ENCODE measurements at regions not wholly inside any gene's neighbourhood (a gene's known extent, or its start where the extent isn't known, plus 50 kb on each side); places are given as distances from the start of the nearest gene placed in this dataset.

DNA sequence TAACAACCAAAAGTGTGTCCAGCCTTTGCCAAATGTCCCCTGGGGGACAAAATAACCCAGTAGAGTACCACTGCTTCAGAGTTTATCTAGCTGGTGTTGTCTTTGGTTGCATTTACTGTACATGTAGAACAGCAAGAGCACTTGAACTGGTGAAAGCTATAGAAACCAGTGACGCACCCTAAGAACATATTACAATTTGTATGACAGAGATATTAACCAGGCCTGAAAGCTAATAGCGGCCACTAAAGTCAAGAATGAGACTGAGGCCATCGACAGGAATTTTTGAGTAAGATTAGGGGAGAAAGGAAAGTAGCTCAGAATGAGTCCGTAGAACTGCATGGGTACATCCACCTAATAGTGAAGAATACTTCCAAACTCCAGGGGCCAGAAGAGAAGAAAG is 236.2 kb downstream of the MTERF1 start:
- intact Hi-C loops (cut with DNase I) = no loop called here
- no peak for DNase-seq (ENCODE audit: low spot score)

DNA sequence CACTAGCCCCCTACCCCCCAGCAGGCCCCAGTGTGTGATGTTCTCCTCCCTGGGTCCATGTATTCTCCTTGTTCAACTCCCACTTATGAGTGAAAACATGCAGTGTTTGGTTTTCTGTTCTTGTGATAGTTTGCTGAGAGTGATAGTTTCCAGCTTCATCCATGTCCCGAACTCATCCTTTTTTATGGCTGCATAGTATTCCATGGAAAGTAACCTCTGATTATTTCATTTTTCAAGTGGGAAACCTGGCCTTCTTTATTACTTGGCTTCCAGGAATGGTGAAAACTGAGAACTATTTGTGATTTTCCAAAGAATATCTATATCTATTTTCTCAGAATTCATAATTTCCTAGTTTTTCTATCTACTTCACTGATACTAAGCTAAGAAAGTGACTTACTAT is 235.0 kb downstream of the MTERF1 start:
- intact Hi-C loops (cut with DNase I) = no loop called here
- DNase-seq (ENCODE audit: low spot score) = no peak

DNA sequence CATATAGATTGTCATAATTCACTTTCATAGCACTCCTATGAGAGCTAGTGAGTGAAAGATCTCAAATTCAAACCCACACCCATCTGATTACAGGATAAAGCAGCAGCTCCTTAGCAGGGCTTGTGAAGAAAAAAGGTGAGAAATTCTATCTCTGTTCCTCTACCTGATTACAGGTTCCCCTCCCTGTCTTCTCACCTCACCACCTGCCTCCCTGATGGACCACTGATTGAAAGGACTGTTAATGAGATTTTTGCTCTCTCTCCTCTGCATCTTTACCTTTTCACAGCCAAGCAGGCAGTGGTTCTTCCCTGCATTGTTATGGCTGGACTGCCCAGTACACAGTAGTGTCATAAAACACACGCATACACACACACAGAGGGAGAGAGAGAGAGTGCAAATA is 228.5 kb downstream of the MTERF1 start:
- intact Hi-C loops (cut with DNase I) = no loop called here
- DNase-seq (ENCODE audit: low spot score) = no peak

DNA sequence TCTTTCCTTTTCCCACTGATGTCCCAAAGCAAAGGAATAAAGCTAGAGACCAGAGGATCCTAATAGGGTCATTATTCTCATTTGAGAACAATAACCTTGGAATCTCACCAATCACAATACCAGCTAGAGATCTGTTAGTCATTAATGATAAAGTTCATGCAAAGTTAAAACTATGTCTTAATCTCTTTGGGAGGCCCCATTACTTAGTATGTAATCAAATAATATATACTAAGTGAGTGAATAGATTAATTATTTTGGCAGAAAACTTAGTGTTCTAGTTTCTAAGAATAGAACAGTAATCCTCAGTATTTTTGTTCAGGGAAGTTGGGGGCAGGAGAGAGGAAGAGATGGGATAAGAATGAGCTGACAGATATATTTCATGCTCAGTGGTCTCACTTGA is 227.2 kb downstream of the MTERF1 start:
- intact Hi-C loops (cut with DNase I) = no loop called here
- no peak for DNase-seq (ENCODE audit: low spot score)

DNA sequence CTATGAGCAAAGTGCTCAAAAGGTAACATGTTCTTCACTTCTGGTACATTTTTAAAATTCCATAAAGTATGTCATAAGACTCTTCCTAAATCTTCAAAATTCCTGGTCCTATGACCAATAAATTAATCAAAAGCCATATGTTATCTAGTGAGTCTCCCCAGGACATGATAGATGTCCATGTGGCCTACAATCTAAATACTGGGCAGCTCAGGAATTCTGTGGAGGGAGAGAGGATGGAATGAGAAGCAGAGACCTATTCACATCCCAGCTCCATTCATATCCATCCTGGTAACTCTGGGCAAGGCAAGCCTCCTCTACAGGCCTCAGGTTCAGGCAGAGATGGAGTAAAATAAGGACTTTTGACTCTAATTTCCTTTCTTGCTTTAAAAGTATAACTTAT is 224.8 kb downstream of the MTERF1 start:
- no peak for DNase-seq (ENCODE audit: low spot score)
- intact Hi-C loops (cut with DNase I) = no loop called here

DNA sequence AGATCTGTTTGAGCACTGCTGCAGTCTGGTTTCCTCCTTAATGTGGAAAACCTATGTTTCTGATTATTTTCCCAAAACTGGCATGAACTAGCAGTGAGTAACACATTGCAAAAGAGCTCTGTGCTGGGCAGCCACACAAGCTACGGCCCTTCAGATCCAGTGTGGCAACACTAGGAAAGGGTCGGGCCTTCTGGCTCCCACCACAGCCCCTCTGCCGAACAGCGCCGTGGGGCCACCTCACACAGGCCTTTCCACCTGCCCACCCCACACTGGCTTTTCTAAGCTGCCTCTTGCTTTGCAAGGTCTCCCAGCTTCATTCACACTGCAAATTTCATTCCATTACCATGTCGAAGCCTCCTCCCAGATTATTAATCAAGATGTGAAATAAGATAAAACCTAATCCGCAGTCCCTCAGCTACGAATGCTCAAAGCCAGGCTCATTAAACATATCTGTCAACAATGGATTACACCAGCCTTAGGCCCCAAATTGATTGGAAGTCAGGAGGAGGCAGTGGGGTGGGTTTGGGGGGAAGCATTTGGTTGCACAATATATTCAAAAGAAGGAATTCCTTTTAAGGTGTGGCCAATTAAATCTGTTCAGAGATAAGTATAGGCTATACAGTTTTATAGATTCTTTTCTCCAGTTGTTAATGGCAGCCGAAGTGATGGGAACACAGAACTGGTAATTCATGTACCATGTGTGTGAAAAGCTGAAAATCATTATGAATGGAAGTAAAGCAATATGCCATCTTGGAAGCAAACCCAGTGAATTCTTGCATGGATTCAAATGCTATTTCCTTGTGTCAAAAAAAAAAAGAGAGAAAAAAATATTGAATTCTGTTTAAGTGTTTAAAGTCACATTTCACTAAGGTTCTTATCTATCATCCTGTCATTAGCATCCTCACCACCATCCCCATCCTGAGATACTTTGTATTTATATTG is 223.7 kb downstream of the MTERF1 start:
- DNase-seq (ENCODE audit: low spot score) = peak; percentile 83
- intact Hi-C loops (cut with DNase I) = no loop called here

DNA sequence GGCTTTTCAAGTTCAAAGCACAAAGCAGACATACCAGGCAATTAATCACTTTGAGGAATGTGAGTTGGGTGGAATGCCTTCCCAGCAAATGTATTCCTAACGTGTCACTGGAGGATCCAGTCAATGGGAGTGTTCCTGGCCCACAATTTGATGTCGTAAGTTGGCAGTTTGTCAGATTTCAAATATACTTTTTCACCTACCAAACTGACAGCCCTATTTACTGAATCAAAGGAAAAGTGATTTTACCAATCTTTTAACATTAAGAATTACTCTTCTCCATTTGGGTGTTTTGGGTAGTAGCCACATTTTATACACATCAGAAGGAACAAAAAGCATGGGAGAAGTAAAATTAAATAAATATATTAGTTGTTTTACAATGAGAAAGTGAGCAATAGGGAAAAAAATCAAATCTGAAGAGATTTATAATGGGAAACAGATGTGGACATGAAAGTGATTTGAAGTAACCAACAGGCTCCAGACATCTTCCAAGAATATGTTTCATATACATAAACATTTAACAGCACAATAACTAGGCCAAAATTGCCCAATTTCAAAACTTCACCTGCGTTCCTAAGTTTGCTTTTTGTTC is 222.9 kb downstream of the MTERF1 start:
- DNase-seq (ENCODE audit: low spot score) = no peak
- intact Hi-C loops (cut with DNase I) = no loop called here

DNA sequence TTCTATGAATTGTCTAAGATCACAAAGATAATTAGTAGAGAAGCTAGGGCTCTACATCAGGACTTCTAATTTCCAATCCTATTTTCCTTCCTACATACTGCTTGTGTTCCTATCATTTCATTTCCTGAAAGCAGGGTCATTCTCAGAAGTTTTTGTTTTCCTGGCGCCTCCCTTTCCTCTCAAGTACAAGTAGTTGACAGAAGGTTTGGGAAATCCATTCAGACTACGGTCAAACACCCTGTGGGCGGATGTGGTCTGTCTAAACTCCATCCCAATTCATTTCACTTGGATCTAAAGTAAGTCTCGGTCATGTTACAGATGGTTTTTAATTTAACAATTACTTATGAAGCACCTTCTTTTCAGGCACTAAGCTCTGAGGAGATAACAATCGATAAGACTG is 221.4 kb downstream of the MTERF1 start:
- DNase-seq (ENCODE audit: low spot score) = no peak
- intact Hi-C loops (cut with DNase I) = no loop called here

DNA sequence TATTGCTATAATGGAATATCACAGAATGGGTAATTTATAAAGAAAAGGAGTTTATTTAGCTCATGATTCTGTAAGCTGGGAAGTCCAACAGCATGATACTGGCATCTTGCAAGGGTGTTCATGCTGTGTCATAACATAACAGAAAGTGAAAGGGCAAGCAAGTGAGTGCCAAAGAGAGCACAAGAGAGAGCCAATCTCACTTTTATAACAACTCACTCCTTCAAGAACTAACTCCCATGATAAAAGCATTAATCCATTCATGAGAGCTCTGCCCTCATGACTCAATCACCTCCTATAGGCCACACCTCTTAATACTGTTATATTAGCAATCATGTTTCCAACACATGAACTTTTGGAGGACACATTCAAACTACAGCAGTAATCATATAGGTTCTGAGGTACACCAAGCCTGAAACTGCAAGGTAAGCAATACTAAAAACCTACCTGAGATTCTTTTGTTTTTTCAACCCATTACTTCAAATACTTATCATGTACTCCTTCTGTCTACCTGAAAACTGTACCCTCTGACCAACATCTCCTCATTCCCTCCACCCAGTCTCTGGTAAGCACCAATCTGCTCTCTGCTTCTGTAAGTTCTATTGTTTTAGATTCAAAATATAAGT is 219.7 kb downstream of the MTERF1 start:
- intact Hi-C loops (cut with DNase I) = no loop called here
- no peak for DNase-seq (ENCODE audit: low spot score)

DNA sequence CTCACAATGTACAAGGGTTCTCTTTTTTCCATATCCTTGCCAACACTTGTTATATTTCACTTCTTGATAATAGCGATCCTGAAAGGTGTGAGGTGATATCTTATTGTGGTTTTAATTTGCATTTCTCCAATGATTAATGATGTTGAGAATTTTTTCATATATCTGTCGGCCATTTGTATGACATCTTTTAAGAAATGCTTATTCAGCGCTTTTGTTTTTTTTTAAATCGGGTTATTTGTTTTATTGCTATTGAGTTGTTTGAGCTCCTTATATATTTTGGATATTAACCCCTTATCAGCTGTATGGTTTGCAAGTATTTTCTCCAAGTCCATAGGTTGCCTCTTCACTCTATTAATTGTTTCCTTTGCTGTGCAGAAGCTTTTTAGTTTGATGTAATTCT is 218.8 kb downstream of the MTERF1 start:
- no peak for DNase-seq (ENCODE audit: low spot score)
- intact Hi-C loops (cut with DNase I) = no loop called here

DNA sequence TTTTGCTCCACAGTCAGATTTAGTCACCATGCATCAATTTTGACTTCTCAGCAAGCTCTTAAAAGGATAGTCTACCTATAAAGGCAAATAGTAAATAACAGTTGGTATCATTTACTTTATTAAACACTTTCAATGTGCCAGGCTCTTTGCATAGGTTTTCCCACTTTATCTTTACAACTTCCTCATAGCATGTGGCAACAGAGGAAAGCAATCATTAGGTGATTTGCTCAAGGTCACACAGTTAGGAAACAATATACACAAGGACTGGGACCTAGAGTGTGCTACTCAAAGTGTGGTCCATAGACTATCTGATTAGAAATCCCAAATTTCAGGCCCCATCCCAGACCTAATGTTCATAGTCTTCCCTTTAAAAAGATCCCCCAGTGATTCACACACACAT is 212.3 kb downstream of the MTERF1 start:
- intact Hi-C loops (cut with DNase I) = no loop called here
- no peak for DNase-seq (ENCODE audit: low spot score)

DNA sequence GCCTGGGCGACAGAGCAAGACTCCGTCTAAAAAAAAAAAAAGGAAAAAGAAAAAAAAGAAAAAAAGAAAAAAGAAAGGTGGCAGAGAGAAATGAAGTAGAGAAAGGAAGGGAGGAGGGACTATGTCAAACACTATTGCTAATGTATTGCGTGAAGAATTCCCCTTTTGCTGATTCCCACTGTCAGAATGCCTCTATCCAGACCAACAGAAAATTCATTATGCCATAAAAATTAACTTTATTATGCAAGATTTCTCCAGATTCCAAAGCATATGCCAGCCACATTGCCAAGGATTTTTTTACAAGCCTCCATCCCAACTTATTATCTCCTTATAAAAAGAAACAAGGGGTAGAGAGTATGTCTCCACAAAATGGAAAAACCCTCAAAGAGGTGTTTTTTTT is 209.3 kb downstream of the MTERF1 start:
- no peak for DNase-seq (ENCODE audit: low spot score)
- intact Hi-C loops (cut with DNase I) = no loop called here

DNA sequence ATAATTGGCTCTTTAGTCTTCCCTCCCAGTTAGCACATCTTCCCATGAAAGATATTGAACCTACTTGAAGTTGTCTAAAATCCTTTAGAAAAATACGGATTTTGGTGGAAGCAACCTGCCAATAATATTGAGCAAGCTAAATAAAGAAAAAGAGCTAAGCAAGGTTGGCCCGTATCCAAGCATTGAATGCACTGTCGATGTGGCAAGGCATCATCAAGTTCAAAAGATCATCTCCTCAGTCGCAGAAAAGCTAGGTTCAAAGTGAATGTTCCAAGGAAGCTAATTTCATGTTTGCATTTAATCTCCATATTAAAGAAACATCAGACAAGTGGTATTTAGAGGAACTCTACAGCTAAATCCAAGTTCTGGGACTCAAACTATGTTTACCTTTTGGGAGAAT is 206.0 kb downstream of the MTERF1 start:
- intact Hi-C loops (cut with DNase I) = no loop called here
- DNase-seq (ENCODE audit: low spot score) = no peak

DNA sequence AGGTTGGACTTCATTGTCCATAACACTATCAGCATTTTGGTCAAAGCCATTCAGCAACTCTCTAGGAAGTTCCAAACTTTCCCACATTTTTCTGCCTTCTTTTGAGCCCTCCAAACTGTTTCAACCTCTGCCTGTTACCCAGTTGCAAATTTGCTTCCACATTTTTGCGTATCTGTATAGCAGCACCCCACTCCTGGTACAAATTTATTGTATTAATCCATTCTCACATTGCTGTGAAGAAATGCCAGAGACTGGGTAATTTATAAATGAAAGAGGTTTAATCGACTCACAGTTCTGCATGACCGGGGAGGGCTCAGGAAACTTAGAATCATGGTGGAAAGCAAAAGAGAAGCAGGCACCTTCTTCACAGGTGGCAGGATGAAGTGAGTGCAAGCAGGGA is 198.8 kb downstream of the MTERF1 start:
- intact Hi-C loops (cut with DNase I) = no loop called here
- no peak for DNase-seq (ENCODE audit: low spot score)

DNA sequence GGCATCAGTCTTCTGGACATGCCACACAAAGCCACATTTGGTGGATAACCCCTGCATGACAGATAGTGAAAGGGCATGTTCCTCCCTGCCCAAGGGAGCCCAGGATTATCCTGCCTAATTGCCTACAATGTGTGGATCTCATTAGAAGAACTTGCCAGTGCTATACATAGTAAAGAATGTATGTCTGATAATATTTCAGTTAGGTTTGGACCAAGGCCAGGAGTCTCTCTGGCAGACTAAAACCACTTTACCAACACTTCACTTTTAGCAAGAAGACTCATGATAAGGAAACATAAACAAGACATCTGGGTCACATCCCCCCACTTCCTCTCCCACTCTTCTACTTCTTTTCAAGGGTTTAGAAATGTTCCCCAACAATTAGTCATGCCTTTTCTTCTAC is 196.7 kb downstream of the MTERF1 start:
- intact Hi-C loops (cut with DNase I) = no loop called here
- no peak for DNase-seq (ENCODE audit: low spot score)

DNA sequence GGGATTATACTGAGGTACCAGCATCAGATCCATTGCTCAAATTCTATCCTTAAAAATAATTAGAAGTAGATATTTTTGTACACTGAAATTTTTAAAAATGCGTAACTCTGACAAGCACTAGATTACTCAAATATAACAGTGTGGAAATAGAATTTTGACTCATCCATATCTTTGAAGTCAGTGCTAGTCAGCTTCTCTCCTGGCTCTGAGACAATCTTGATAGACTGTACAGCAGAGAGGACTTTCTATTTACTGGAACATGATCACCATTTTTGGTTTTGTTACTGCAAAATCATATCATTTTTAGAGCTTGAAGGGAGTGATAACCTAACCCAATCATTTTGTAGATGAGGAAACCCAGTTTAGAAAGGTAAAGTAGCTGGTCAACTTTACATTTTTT is 195.0 kb downstream of the MTERF1 start:
- DNase-seq (ENCODE audit: low spot score) = no peak
- intact Hi-C loops (cut with DNase I) = no loop called here

DNA sequence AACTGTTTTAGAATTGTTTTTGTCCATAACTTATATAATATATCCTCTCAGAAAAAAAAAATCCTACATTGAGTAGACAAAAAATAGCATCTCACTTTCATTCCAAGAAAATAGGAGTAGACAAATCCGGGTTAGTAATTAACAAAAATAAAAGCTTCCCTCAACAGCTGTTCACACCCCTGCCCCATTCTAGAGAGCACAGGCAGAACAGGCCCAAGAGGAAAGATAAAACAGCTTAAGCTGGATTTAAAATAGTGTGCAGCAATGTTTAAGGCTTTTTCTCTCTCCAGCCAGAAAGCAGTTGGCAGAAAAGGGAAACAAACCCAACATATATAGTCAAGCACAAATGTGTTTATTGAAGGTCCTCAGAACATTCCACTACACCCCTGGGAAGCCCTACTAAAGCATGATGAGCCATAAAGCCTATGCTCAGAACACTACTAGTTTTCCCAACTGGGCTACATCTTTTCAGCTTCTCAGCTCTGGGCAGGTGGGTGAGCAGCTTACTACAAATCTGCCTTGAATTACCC is 189.9 kb downstream of the MTERF1 start:
- intact Hi-C loops (cut with DNase I) = no loop called here
- DNase-seq (ENCODE audit: low spot score) = no peak

DNA sequence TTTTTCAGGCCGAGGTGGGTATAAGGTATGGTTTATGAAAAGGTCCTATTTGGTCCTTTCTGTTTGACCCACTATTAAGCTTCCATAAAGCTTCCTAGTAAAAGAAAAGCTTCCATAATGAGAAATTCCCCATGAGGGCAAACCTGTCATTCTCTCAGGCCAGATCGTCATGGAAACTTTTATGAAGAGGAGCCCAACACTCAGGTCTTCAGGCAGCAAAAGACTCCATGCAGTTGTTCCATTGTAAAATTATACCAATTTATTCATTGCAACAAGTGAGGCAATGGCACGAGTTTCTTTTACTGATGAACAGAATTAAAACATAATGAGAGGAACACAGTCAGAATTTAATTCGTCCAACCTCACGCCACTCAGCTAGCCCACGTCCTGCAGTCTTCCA is 188.6 kb downstream of the MTERF1 start:
- intact Hi-C loops (cut with DNase I) = no loop called here
- DNase-seq (ENCODE audit: low spot score) = no peak

DNA sequence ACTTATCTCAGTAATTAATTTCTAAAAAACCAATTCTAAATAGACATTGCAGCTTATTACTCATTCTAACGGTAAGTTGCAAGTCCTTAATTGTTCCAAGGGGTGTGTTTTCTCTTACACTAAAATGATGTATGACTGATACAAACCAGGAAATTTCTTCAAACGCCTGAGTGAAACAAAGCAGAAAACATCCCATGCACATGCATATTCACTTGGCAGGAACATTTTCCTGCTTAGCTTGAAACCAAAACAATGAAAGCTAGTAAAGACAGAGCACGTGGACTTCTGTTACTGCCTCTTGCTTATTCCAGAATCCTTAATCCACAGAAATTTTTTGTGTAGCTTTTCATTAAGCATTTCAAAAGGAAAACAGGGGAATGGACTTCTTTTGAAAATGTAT is 187.7 kb downstream of the MTERF1 start:
- no peak for DNase-seq (ENCODE audit: low spot score)
- intact Hi-C loops (cut with DNase I) = no loop called here

DNA sequence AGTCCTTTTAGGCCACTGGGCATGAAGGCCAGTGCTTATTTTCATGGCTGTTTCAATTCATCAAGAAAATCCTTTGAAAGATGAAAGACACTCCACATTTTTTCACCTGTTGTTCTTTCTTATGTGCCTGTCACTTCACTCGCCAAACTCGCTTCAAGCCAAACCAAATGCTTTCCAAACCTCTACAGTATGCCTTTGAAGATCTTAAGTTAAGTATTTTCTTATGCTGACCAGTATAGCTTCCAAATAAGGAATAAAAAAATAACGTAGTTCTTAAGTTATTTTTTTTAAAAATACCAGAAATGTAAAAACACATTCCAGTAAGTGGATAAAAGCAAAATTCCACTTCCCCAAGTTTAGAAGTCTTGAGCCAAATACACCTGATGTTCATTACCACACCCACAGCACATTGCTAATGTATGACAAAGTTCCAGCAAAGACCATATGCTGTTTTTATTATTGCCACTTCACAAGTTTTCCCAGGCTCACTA is 186.1 kb downstream of the MTERF1 start:
- DNase-seq (ENCODE audit: low spot score) = no peak
- intact Hi-C loops (cut with DNase I) = no loop called here

Measured in posterior vena cava (tissue), 2 donors.